ENCODE measurements at regions not wholly inside any gene's neighbourhood (a gene's known extent, or its start where the extent isn't known, plus 50 kb on each side); places are given as distances from the start of the nearest gene placed in this dataset.

GRCh38 chr6:153207617-153208016, 76.5 kb upstream of the RGS17 start:
- no peak for DNase-seq

- DNase-seq: no peak
These were observed 75.9 kb upstream of the RGS17 start for GRCh38 chr6:153207006-153207405.

GRCh38 chr6:153192943-153193885, 62.1 kb upstream of the RGS17 start:
- DNase-seq: no peak

- DNase-seq: no peak
These were observed 52.8 kb upstream of the RGS17 start for GRCh38 chr6:153183925-153184324.

Data from CD4-positive, alpha-beta T cell treated with Interleukin-21 for 1 hour (primary cell).